ENCODE measurements at regions not wholly inside any gene's neighbourhood (a gene's known extent, or its start where the extent isn't known, plus 50 kb on each side); places are given as distances from the start of the nearest gene placed in this dataset.

GRCh38 chr4:13299343-13299742 is 184.8 kb downstream of the RAB28 start:
- no peak for DNase-seq
- intact Hi-C loops (cut with micrococcal nuclease) = no loop called here

GRCh38 chr4:13298655-13299054 is 185.5 kb downstream of the RAB28 start:
- Histone ChIP-seq H3K27ac (ENCODE audit: low read length) (no peak overlapping the region), H3F3A (ENCODE audit: low read length, unreplicated experiment) (no peaks in the 10 kb centered on the region), H3K4me3 (ENCODE audit: low read length) (no peak overlapping the region), H3K79me2 (ENCODE audit: low read length) (no peaks in the 10 kb centered on the region), H3K9ac (ENCODE audit: low read length) (no peak overlapping the region), H3K4me2 (ENCODE audit: low read length) (no peak overlapping the region), H3K27me3 (ENCODE audit: low read length) (no peaks in the 10 kb centered on the region), H2AFZ (ENCODE audit: low read length) (no peak overlapping the region), H3K36me3 (ENCODE audit: low read depth, low read length) (no peaks in the 10 kb centered on the region), H3K9me2 (replicated peaks; ENCODE audit: low read length) (no peaks in the 10 kb centered on the region), H3K9me3 (ENCODE audit: low read length) (no peaks in the 10 kb centered on the region), H4K20me1 (ENCODE audit: low read length) (no peaks in the 10 kb centered on the region), H3K4me1 (ENCODE audit: insufficient read depth, low read length) (no peaks in the 10 kb centered on the region)
- ATAC-seq (no peak), DNase-seq (no peak)
- ChIA-PET POLR2A (ENCODE audit: unreplicated experiment) (no interaction called here), CTCF (no interaction called here)
- intact Hi-C loops (cut with micrococcal nuclease) = no loop called here
- TF ChIP-seq EZH2 (IDR thresholded peaks at IDR 0.05; ENCODE audit: low read length, unreplicated experiment) (no peak), EZH2phosphoT487 (IDR thresholded peaks at IDR 0.05; ENCODE audit: borderline replicate concordance, low read length) (no peak), CTCF (conservative IDR thresholded peaks at IDR 0.05; ENCODE audit: low read depth, low read length) (no peak)
- BruUV-seq (replicated peaks) = no TSS peak

More at GRCh38 chr4:13299343-13299742, 184.8 kb downstream of the RAB28 start:
- BruUV-seq (replicated peaks) = no TSS peak
- no peak for ATAC-seq
- H3K4me3 ChIP-seq (ENCODE audit: low read length) = no peak overlapping the region
- H3K4me2 ChIP-seq (ENCODE audit: low read length) = no peak overlapping the region
- no peaks in the 10 kb centered on the region for H3F3A ChIP-seq (ENCODE audit: low read length, unreplicated experiment)
- H3K9me2 ChIP-seq (replicated peaks; ENCODE audit: low read length) = no peaks in the 10 kb centered on the region
- ChIA-PET CTCF (no interaction called here), POLR2A (ENCODE audit: unreplicated experiment) (no interaction called here)
- no peak overlapping the region for H3K27ac ChIP-seq (ENCODE audit: low read length)
- H2AFZ ChIP-seq (ENCODE audit: low read length) = no peak overlapping the region
- H3K27me3 ChIP-seq (ENCODE audit: low read length) = no peaks in the 10 kb centered on the region
- H3K9me3 ChIP-seq (ENCODE audit: low read length) = no peaks in the 10 kb centered on the region
- TF ChIP-seq EZH2phosphoT487 (IDR thresholded peaks at IDR 0.05; ENCODE audit: borderline replicate concordance, low read length) (no peak), EZH2 (IDR thresholded peaks at IDR 0.05; ENCODE audit: low read length, unreplicated experiment) (no peak), CTCF (conservative IDR thresholded peaks at IDR 0.05; ENCODE audit: low read depth, low read length) (no peak)
- H3K9ac ChIP-seq (ENCODE audit: low read length) = no peak overlapping the region
- no peaks in the 10 kb centered on the region for H4K20me1 ChIP-seq (ENCODE audit: low read length)
- no peaks in the 10 kb centered on the region for H3K36me3 ChIP-seq (ENCODE audit: low read depth, low read length)
- no peaks in the 10 kb centered on the region for H3K79me2 ChIP-seq (ENCODE audit: low read length)
- H3K4me1 ChIP-seq (ENCODE audit: insufficient read depth, low read length) = no peaks in the 10 kb centered on the region

GRCh38 chr4:13296986-13297385 is 187.2 kb downstream of the RAB28 start:
- Histone ChIP-seq H3K27me3 (ENCODE audit: low read length) (no peaks in the 10 kb centered on the region), H3K4me2 (ENCODE audit: low read length) (no peak overlapping the region), H3K9me2 (replicated peaks; ENCODE audit: low read length) (no peaks in the 10 kb centered on the region), H3K4me3 (ENCODE audit: low read length) (no peak overlapping the region), H3K4me1 (ENCODE audit: insufficient read depth, low read length) (no peaks in the 10 kb centered on the region), H3K9me3 (ENCODE audit: low read length) (no peaks in the 10 kb centered on the region), H3K36me3 (ENCODE audit: low read depth, low read length) (no peaks in the 10 kb centered on the region), H3F3A (ENCODE audit: low read length, unreplicated experiment) (no peaks in the 10 kb centered on the region), H3K27ac (ENCODE audit: low read length) (no peak overlapping the region), H2AFZ (ENCODE audit: low read length) (no peak overlapping the region), H4K20me1 (ENCODE audit: low read length) (no peaks in the 10 kb centered on the region), H3K9ac (ENCODE audit: low read length) (no peak overlapping the region), H3K79me2 (ENCODE audit: low read length) (no peaks in the 10 kb centered on the region)
- intact Hi-C loops (cut with micrococcal nuclease) = no loop called here
- CTCF ChIA-PET = no interaction called here
- no peak for DNase-seq
- no TSS peak for BruUV-seq (replicated peaks)
- POLR2A ChIA-PET (ENCODE audit: unreplicated experiment) = no interaction called here
- TF ChIP-seq EZH2phosphoT487 (IDR thresholded peaks at IDR 0.05; ENCODE audit: borderline replicate concordance, low read length) (no peak), CTCF (conservative IDR thresholded peaks at IDR 0.05; ENCODE audit: low read depth, low read length) (no peak), EZH2 (IDR thresholded peaks at IDR 0.05; ENCODE audit: low read length, unreplicated experiment) (no peak)
- ATAC-seq = no peak

Data from PC-3 (cell line).